ENCODE measurements at regions not wholly inside any gene's neighbourhood (a gene's known extent, or its start where the extent isn't known, plus 50 kb on each side); places are given as distances from the start of the nearest gene placed in this dataset.

DNA sequence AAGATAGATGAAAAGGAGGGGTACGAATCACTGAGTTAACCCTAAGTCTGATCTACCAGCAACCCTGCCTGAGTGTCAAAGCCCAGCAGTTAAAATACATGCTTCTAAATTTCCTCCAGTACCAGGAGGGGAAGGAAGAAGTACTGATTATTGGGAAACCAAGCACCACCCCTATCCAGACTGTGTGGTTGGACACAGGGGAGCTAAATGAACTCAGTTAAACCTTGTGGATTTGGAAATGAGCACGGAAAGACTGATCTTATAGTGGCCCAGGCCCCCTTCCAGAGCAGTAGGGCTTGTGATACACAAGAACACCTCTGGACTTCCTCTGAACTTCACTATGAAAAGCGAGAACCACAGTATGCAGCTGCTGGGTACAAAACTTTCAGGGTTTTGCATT, 585.6 kb downstream of the MAFB start (continued):
- no peak for TF ChIP-seq CTCF (IDR thresholded peaks at IDR 0.05; ENCODE audit: control extremely low read depth in 1 of 3, insufficient read depth in 1 of 3, low read depth in 1 of 3, low read length in 3 of 3)
